Duodenal mucosa (tissue), 2 donors: ENCODE measurements at regions not wholly inside any gene's neighbourhood (a gene's known extent, or its start where the extent isn't known, plus 50 kb on each side); places are given as distances from the start of the nearest gene placed in this dataset.

Source experiments
- H3K27ac ChIP-seq: one replicate; pipeline ENCODE4 v1.7.0; 2013; ENCODE audit warnings: low read depth, low read length
- H3K27me3 ChIP-seq, 2 donors: one replicate each; pipeline ENCODE4 v1.7.0; 2013; ENCODE audit warnings: low read length in 2 of 2, control low read depth in 1 of 2; ENCODE audit not compliant: insufficient read depth in 2 of 2, control insufficient read depth in 1 of 2
- H3K36me3 ChIP-seq, 2 donors: one replicate each; pipeline ENCODE4 v1.7.0; 2013; ENCODE audit warnings: low read length in 2 of 2, control low read depth in 1 of 2; ENCODE audit not compliant: insufficient read depth in 2 of 2, control insufficient read depth in 1 of 2
- H3K4me1 ChIP-seq, 2 donors: one replicate each; pipeline ENCODE4 v1.7.0; 2013; ENCODE audit warnings: low read length in 2 of 2, control low read depth in 1 of 2; ENCODE audit not compliant: insufficient read depth in 2 of 2, control insufficient read depth in 1 of 2
- H3K4me3 ChIP-seq, 2 donors: one replicate each; pipeline ENCODE4 v1.7.0; 2013; ENCODE audit warnings: low read length in 2 of 2, low read depth in 1 of 2
- H3K9ac ChIP-seq, 2 donors: one replicate each; pipeline ENCODE4 v1.7.0; 2013; ENCODE audit warnings: low read length in 2 of 2, low read depth in 1 of 2
- H3K9me3 ChIP-seq, 2 donors: one replicate each; pipeline ENCODE4 v1.7.0; 2013; ENCODE audit warnings: low read length in 2 of 2, control low read depth in 1 of 2; ENCODE audit not compliant: control insufficient read depth in 1 of 2

- H3K9me3 ChIP-seq: no peaks in the 10 kb centered on the region
- no peaks in the 10 kb centered on the region for H3K36me3 ChIP-seq
- H3K27me3 ChIP-seq: no peaks in the 10 kb centered on the region
- peak overlapping the region in 1 of 2 donors; percentile 3 for H3K4me3 ChIP-seq
- peak overlapping the region; percentile 54 for H3K27ac ChIP-seq
- no peak overlapping the region for H3K9ac ChIP-seq
- peaks cover 7 to 39% of the 10 kb centered on the region in 2 donors for H3K4me1 ChIP-seq
These were observed 373.1 kb upstream of the HS3ST1 start for GRCh38 chr4:11801466-11802446.

- Histone ChIP-seq H3K4me3 (no peak overlapping the region), H3K4me1 (peaks cover 7 to 21% of the 10 kb centered on the region in 2 donors), H3K9me3 (no peaks in the 10 kb centered on the region), H3K9ac (no peak overlapping the region), H3K27me3 (no peaks in the 10 kb centered on the region), H3K36me3 (no peaks in the 10 kb centered on the region), H3K27ac (no peak overlapping the region)
These were observed 370.5 kb upstream of the HS3ST1 start for GRCh38 chr4:11799196-11799595.

DNA sequence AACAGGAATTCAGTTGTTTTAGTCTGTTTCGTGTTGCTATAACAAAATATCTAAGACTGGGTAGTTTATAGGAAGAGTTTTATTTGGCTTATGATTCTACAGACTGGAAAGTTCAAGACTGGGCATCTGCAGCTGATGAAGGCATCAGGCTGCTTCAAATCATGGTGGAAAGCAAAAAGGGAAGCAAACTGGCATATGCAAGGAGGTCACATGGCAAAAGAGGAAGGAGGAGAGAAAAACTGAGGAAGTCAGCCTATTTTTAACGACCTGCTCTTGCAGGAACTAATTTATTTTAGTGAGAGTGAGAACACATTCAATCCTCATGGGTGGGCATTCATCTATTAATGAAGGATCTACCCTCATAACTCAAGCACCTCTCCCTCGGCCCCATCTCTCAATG lies 363.1 kb upstream of the HS3ST1 start:
- no peak overlapping the region for H3K27ac ChIP-seq

GRCh38 chr4:11790230-11790629 lies 361.5 kb upstream of the HS3ST1 start:
- H3K36me3 ChIP-seq: no peaks in the 10 kb centered on the region
- H3K4me1 ChIP-seq: no peaks in the 10 kb centered on the region
- H3K27ac ChIP-seq: no peak overlapping the region
- H3K4me3 ChIP-seq: no peak overlapping the region
- H3K27me3 ChIP-seq: no peaks in the 10 kb centered on the region
- no peak overlapping the region for H3K9ac ChIP-seq
- no peaks in the 10 kb centered on the region for H3K9me3 ChIP-seq

More for the DNA sequence above, 363.1 kb upstream of the HS3ST1 start:
- Histone ChIP-seq H3K36me3 (no peaks in the 10 kb centered on the region), H3K9ac (no peak overlapping the region), H3K4me3 (no peak overlapping the region), H3K9me3 (no peaks in the 10 kb centered on the region), H3K4me1 (no peaks in the 10 kb centered on the region), H3K27me3 (no peaks in the 10 kb centered on the region)

GRCh38 chr4:11783588-11783987 lies 354.9 kb upstream of the HS3ST1 start:
- H3K9me3 ChIP-seq: no peaks in the 10 kb centered on the region
- H3K9ac ChIP-seq: no peak overlapping the region
- H3K36me3 ChIP-seq: no peaks in the 10 kb centered on the region
- no peak overlapping the region for H3K27ac ChIP-seq
- no peaks in the 10 kb centered on the region for H3K27me3 ChIP-seq
- peaks cover 3 to 13% of the 10 kb centered on the region in 2 donors for H3K4me1 ChIP-seq
- H3K4me3 ChIP-seq: no peak overlapping the region

GRCh38 chr4:11782859-11783258 lies 354.2 kb upstream of the HS3ST1 start:
- Histone ChIP-seq H3K27me3 (no peaks in the 10 kb centered on the region), H3K9me3 (no peaks in the 10 kb centered on the region)

GRCh38 chr4:11777447-11777846 lies 348.8 kb upstream of the HS3ST1 start:
- no peaks in the 10 kb centered on the region for H3K36me3 ChIP-seq
- no peak overlapping the region for H3K27ac ChIP-seq
- no peak overlapping the region for H3K9ac ChIP-seq
- H3K4me3 ChIP-seq: no peak overlapping the region
- no peaks in the 10 kb centered on the region for H3K27me3 ChIP-seq
- no peaks in the 10 kb centered on the region for H3K9me3 ChIP-seq
- peaks cover 3 to 10% of the 10 kb centered on the region in 2 donors for H3K4me1 ChIP-seq

More at GRCh38 chr4:11782859-11783258, 354.2 kb upstream of the HS3ST1 start:
- Histone ChIP-seq H3K36me3 (no peaks in the 10 kb centered on the region), H3K27ac (no peak overlapping the region), H3K9ac (no peak overlapping the region), H3K4me3 (peak overlapping the region; percentile 44 to 62), H3K4me1 (peaks cover 3 to 13% of the 10 kb centered on the region in 2 donors)

DNA sequence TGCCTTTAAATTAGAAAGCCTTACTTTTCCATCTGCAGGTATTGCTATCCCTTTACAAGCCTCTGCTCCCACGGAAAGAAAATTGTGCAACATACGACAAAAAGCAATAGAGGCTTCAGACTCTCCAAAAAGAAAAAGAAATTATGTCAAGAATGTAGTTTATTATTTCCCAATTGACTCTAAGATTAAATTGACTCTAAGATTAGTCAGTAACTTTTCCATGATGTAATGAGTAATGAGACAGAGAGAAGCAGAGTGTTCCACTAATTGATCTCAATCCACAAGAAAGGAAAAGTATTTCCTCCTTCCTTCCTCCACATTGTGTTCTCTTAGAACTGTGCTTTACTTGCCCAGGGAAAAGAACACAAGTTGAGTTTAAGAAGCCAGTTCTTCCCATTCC lies 345.7 kb upstream of the HS3ST1 start:
- H3K27me3 ChIP-seq: no peaks in the 10 kb centered on the region
- peaks cover 4 to 10% of the 10 kb centered on the region in 2 donors for H3K4me1 ChIP-seq
- H3K27ac ChIP-seq: no peak overlapping the region

GRCh38 chr4:11773798-11774197 lies 345.1 kb upstream of the HS3ST1 start:
- Histone ChIP-seq H3K9me3 (no peaks in the 10 kb centered on the region), H3K36me3 (no peaks in the 10 kb centered on the region), H3K27me3 (no peaks in the 10 kb centered on the region), H3K4me3 (no peak overlapping the region), H3K27ac (no peak overlapping the region), H3K9ac (no peak overlapping the region), H3K4me1 (peaks cover 7 to 10% of the 10 kb centered on the region in 2 donors)

More for the DNA sequence above, 345.7 kb upstream of the HS3ST1 start:
- H3K4me3 ChIP-seq: no peak overlapping the region
- no peaks in the 10 kb centered on the region for H3K9me3 ChIP-seq
- H3K9ac ChIP-seq: no peak overlapping the region
- H3K36me3 ChIP-seq: no peaks in the 10 kb centered on the region

DNA sequence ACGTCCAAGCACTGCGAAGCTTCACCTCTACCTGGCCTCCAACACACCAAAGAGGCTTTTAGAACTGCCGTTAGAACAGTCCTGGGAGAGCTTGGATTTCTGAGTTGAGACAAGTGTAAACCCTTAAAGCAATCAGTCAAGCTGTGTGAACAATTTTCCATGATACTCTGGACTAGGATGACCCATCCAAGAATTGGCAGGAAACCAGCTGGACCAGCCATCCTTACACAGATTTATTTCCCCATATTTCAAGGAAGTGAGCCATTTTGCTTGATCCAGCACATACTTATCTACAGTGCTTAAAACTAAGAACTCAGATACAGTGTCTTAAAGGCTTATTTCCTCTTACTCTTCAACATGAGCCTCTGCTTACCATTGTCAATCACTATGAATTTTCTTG lies 340.7 kb upstream of the HS3ST1 start:
- Histone ChIP-seq H3K9ac (no peak overlapping the region), H3K36me3 (no peaks in the 10 kb centered on the region), H3K4me1 (peaks cover 4 to 7% of the 10 kb centered on the region in 2 donors), H3K27me3 (no peaks in the 10 kb centered on the region), H3K27ac (no peak overlapping the region), H3K9me3 (no peaks in the 10 kb centered on the region), H3K4me3 (no peak overlapping the region)
